Erythroblast (primary cell): ENCODE measurements at regions not wholly inside any gene's neighbourhood (a gene's known extent, or its start where the extent isn't known, plus 50 kb on each side); places are given as distances from the start of the nearest gene placed in this dataset.

Experiments used
- GATA1 ChIP-seq: IDR thresholded peaks from 2 replicates; pipeline ENCODE4 v1.6.1; 2011; ENCODE audit warnings: low read depth, mild to moderate bottlenecking, control low read depth, low read length, moderate library complexity
- POLR2A ChIP-seq: IDR thresholded peaks from 2 replicates; pipeline ENCODE4 v1.6.1; 2011; ENCODE audit warnings: mild to moderate bottlenecking, low read length

DNA sequence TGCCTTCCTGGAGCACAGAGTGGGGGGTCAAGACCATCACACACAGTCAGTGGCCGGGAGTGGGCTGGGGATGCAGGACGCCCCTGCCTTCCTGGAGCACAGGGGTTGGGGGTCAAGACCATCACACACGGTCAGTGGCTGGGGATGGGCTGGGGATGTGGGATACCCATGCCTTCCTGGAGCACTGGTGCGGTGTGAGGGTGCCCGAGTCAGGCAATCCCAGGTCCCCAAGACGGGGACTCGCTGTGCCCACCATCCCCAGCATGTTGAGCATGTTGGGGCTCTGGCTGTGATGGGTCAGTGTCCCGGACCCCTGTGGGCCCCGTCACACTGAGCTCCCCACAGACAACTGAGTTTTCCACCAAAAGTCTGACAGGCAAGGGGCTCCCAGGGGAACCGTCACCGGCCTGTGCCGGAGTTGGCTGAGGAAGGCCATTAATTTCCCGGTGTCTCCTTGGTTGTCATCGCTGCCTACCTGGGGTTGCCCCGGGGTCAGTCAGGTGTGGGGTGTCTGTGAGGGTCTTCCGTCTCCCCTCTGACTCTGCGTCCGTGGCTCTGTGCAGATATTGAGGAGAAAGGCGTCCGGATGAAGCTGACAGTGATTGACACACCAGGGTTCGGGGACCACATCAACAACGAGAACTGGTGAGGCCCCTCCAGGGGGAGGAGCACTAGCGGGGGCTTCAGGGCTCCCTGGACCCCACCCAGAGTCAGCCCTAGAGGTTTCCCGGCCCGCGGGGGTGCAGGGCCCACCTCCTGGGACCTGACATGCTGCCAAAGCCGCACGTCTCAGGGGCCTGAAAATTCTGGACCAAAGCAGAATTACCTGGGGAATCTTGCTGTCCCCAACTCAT is 347.1 kb downstream of the SEC14L1 start:
- TF ChIP-seq POLR2A: no peak
- no peak for TF ChIP-seq GATA1
